Stomach smooth muscle (tissue), 2 donors: ENCODE measurements at regions not wholly inside any gene's neighbourhood (a gene's known extent, or its start where the extent isn't known, plus 50 kb on each side); places are given as distances from the start of the nearest gene placed in this dataset.

Experiments used
- H3K27ac ChIP-seq: one replicate; pipeline ENCODE4 v1.7.0; 2013; ENCODE audit warnings: mild to moderate bottlenecking, low read length, inconsistent platforms
- H3K27me3 ChIP-seq, 2 donors: one replicate each; pipeline ENCODE4 v1.7.0; 2013; ENCODE audit warnings: low read length in 2 of 2; ENCODE audit not compliant: insufficient read depth in 2 of 2, control insufficient read depth in 1 of 2
- H3K36me3 ChIP-seq, 2 donors: one replicate each; pipeline ENCODE4 v1.7.0; 2013; ENCODE audit warnings: low read length in 2 of 2; ENCODE audit not compliant: control insufficient read depth in 2 of 2, insufficient read depth in 2 of 2
- H3K4me1 ChIP-seq: one replicate; pipeline ENCODE4 v1.7.0; 2013; ENCODE audit warnings: low read length; ENCODE audit not compliant: control insufficient read depth, insufficient read depth
- H3K4me3 ChIP-seq, 2 donors: one replicate each; pipeline ENCODE4 v1.7.0; 2013; ENCODE audit warnings: low read length in 2 of 2
- H3K9ac ChIP-seq, 2 donors: one replicate each; pipeline ENCODE4 v1.7.0; 2013; ENCODE audit warnings: low read length in 2 of 2, mild to moderate bottlenecking in 1 of 2
- H3K9me3 ChIP-seq, 2 donors: one replicate each; pipeline ENCODE4 v1.7.0; 2013; ENCODE audit warnings: low read length in 2 of 2; ENCODE audit not compliant: control insufficient read depth in 2 of 2
- donor health status: healthy.
- donor health status: Pancreatic carcinoma.

DNA sequence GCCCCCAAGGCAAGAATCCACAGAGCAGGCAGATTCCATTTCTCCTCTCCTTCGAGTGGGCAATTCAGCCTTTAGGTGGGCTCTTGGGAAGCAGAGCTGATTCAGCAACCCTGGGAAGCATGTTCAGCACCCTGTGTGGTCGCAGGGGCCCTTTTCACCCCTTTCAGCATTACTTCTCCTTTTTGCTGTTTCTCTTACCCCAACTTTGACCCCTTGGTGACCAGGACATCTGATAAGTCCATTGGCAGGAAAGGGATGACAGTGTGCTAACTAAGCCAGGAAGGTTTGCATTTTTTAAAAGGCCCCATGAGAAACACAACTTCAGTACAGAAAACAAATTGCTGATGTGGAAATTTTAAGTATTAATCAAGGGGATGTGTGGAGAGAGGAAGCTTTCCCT is 283.7 kb upstream of the NRP1 start:
- no peaks in the 10 kb centered on the region for H3K36me3 ChIP-seq
- H3K9ac ChIP-seq: no peak overlapping the region
- H3K27ac ChIP-seq: no peak overlapping the region
- H3K4me1 ChIP-seq: no peaks in the 10 kb centered on the region
- no peaks in the 10 kb centered on the region for H3K27me3 ChIP-seq
- no peaks in the 10 kb centered on the region for H3K9me3 ChIP-seq
- no peak overlapping the region for H3K4me3 ChIP-seq

DNA sequence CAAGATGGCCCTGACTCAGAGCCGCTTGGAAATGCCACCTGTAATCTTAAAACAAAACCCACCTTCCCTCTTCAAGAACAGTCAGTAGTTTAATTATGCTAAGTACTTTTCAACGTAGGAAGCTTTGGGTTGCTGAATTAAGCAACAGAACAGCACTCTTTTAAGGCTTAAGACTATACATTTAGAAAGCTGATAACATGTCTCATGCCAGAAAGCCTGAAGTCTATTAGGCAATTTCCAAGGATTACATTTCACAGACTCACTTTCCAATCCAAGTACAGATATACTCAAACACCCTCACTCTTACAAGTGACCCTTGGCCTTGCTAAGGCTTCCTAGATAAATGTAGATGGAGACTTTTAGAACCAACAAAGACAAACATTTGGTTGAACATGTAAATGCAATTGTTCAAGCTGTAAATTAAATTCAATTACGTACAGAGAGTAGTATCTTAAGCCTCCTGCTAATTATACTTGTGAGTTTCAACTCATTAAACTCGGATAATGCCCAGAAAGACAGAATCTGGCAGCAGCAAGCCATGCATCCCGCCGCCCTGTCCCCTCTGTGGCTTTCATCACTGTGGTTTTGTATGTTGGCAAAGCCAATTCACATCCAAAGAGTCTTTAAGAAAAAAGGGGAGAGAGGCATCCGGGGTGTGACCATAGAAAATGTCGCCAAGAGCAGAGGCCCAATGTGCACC is 283.1 kb upstream of the NRP1 start:
- H3K36me3 ChIP-seq: no peaks in the 10 kb centered on the region
- H3K9me3 ChIP-seq: no peaks in the 10 kb centered on the region
- no peak overlapping the region for H3K27ac ChIP-seq
- H3K4me3 ChIP-seq: no peak overlapping the region
- no peaks in the 10 kb centered on the region for H3K27me3 ChIP-seq
- H3K9ac ChIP-seq: no peak overlapping the region
- H3K4me1 ChIP-seq: no peaks in the 10 kb centered on the region

DNA sequence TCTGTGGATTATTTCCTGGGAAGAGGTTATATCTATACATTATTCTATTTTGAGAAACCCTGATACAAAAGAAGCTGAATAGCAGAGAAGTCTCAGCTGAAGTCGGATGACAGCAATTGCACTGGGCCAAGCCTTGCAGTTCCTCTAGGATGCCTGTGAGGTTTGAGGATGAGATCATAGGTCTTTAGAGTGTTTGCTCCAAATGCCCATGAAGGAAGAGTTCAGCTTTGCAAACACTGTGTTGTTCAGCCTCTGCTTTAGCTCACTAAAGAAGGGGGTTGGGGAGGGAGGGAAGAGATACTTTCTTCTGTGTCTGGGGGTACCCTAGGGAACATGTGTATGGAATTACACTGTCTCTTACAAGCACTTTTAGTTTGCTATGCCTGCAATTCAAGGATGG is 282.5 kb upstream of the NRP1 start:
- Histone ChIP-seq H3K9me3 (no peaks in the 10 kb centered on the region), H3K9ac (no peak overlapping the region), H3K27me3 (no peaks in the 10 kb centered on the region), H3K27ac (no peak overlapping the region), H3K4me1 (no peaks in the 10 kb centered on the region), H3K4me3 (no peak overlapping the region), H3K36me3 (no peaks in the 10 kb centered on the region)

DNA sequence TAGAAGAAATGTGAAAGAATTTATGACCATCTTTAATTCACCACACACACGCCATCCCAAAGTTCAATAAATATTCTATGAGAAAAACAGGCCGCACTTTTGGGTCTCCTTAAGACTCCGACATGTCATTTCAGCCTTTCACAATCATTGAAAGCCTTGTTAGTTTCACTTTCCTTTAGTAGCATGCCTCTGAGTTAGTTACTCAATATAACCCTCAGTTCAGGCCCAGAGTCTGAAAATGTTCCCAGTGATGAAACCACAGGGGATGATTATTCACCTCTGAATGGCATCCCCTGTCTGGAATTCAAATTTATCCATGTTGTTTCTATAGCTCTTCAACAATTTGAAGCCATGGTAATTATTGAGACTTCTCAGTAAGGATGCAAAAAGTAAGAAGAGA is 278.1 kb upstream of the NRP1 start:
- Histone ChIP-seq H3K4me1 (no peaks in the 10 kb centered on the region), H3K9ac (no peak overlapping the region), H3K36me3 (no peaks in the 10 kb centered on the region), H3K27ac (no peak overlapping the region), H3K4me3 (no peak overlapping the region), H3K27me3 (no peaks in the 10 kb centered on the region), H3K9me3 (no peaks in the 10 kb centered on the region)

DNA sequence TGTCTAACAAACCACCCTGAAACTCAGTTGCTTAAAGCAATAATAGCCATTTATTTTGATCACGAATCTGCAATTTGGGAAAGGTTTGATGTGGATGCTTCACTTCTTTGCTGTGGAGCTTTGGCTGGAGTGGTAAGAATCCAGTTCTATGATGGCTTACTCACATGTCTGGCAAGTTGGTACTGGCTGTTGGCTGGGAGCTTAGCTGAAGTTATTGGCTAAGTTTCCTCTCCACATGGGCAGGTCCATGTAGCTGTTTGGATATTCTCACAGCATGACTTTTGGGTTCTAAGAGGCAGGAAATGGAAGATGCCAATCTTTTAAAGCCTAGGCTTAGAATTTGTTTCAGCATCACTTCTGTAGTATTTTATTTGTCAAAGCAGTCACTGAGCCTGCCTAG is 277.6 kb upstream of the NRP1 start:
- no peaks in the 10 kb centered on the region for H3K9me3 ChIP-seq
- no peaks in the 10 kb centered on the region for H3K27me3 ChIP-seq
- no peak overlapping the region for H3K9ac ChIP-seq
- H3K4me3 ChIP-seq: no peak overlapping the region
- H3K4me1 ChIP-seq: no peaks in the 10 kb centered on the region
- H3K36me3 ChIP-seq: no peaks in the 10 kb centered on the region
- no peak overlapping the region for H3K27ac ChIP-seq

DNA sequence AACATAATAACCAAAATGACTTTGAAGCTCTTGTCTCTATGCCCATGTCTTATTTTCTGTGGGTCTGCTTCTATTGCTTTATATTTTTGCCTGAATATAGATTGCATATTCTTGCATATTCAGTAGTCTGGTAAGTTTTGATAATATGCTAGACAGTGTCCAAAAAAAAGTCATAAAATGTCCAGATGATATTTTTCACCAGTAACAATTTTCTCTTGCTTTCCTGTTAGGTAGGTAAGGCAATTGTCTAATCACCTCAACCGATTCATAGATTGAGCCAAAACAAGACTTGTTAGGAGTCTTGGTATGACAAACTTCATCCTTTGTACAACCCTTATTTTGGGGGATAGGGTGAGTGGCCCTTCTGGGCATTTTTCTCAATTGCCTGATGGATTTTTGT is 277.0 kb upstream of the NRP1 start:
- no peaks in the 10 kb centered on the region for H3K36me3 ChIP-seq
- no peaks in the 10 kb centered on the region for H3K4me1 ChIP-seq
- no peak overlapping the region for H3K4me3 ChIP-seq
- H3K9me3 ChIP-seq: no peaks in the 10 kb centered on the region
- H3K27ac ChIP-seq: no peak overlapping the region
- no peaks in the 10 kb centered on the region for H3K27me3 ChIP-seq
- H3K9ac ChIP-seq: no peak overlapping the region

DNA sequence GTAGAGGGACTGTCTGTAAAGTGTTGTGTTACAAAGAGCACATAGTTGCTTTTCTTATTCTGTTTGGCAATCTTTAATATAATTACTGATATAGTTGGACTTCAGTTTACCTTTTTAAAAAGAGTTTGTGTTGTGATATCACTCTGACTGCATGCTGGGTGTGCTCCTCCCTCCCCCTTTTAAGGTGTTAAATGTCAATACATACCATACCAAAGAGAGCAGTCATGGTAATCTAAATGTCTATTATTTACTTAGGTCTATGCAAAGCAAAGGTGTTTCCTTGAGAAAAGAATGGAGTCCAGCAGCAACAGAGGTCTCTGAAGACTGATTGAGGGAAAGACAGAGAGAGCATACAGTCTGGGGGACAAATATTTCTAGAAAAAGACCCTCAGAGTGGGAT is 275.1 kb upstream of the NRP1 start:
- Histone ChIP-seq H3K9me3 (no peaks in the 10 kb centered on the region), H3K9ac (no peak overlapping the region), H3K4me3 (no peak overlapping the region), H3K36me3 (no peaks in the 10 kb centered on the region), H3K27me3 (no peaks in the 10 kb centered on the region), H3K27ac (no peak overlapping the region), H3K4me1 (no peaks in the 10 kb centered on the region)

DNA sequence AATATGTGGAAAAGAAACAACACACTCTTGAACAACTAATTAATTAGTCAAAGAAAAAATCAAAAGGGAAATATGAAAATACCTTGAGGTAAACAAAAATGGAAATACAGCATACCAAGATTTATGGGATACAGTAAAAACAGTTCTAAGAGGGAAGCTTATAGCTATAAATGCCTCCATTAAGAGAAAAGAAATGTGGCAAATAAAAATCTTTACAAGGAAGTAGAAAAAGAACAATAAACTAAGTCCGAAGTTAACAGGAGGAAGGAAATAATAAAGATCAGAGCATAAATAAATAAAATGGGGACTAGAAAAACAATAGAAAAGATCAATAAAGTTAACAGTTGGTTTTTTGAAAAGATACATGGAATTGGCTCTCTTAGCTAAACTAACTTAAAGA is 267.8 kb upstream of the NRP1 start:
- no peak overlapping the region for H3K27ac ChIP-seq
- H3K9me3 ChIP-seq: no peaks in the 10 kb centered on the region
- H3K9ac ChIP-seq: no peak overlapping the region
- H3K4me1 ChIP-seq: no peaks in the 10 kb centered on the region
- no peak overlapping the region for H3K4me3 ChIP-seq
- no peaks in the 10 kb centered on the region for H3K36me3 ChIP-seq
- H3K27me3 ChIP-seq: no peaks in the 10 kb centered on the region

DNA sequence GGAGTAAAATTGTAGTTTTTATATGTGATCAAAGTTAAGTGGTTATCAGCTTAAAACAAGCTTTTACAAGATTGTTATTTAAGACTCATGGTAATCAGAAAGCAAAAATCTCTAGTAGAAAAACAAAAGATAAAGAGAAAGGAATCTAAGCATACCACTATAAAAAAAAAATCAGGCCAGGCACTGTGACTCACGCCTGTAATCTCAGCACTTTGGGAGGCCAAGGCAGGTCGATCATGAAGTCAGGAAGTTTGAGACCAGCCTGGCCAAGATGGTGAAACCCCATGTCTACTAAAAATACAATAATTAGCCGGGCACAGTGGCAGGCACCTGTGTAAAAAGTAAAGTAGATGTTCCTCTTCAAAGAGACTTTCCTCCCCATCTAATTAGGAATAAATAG is 265.9 kb upstream of the NRP1 start:
- Histone ChIP-seq H3K27me3 (no peaks in the 10 kb centered on the region), H3K4me1 (no peaks in the 10 kb centered on the region), H3K9ac (no peak overlapping the region), H3K9me3 (no peaks in the 10 kb centered on the region), H3K4me3 (no peak overlapping the region), H3K27ac (no peak overlapping the region), H3K36me3 (no peaks in the 10 kb centered on the region)

DNA sequence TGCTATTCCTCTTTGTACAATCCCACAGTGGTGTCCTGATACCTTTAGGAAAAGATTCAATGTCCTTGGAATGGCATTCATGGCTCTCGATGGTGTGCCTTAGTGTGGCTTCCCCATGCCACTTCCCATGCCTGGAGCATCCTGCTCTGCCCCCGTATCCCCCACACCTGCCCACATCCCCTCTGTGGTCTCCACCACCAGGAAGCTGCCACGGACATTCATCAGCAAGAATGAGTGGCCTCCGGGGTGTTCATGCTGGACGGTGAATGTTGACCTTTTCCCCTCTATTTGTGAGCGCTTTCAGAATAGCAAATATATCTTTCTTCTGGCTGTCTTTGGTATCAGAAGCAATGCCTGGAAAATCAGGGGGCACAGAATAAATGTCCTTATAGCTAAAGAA is 262.0 kb upstream of the NRP1 start:
- H3K9ac ChIP-seq: no peak overlapping the region
- H3K4me1 ChIP-seq: no peaks in the 10 kb centered on the region
- no peaks in the 10 kb centered on the region for H3K27me3 ChIP-seq
- no peaks in the 10 kb centered on the region for H3K9me3 ChIP-seq
- no peak overlapping the region for H3K27ac ChIP-seq
- H3K4me3 ChIP-seq: no peak overlapping the region
- no peaks in the 10 kb centered on the region for H3K36me3 ChIP-seq

DNA sequence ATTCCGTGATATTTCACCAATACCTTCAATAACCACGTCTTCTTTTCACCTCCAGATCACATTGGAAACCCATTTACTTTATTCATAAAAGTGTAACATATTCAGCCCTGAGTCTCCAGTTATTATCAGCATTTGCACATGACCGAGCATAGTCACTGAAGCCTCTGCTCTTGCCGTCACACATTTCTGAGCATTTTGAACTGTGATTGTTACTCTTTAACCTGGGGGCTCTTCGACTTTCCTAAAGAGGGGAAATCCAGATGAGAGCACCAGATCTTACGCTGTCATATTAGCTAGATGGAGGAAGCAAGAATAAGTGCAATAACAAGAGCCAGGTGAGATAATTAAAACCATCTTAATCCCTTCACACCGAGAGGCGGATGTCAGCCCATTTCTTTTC is 260.0 kb upstream of the NRP1 start:
- no peak overlapping the region for H3K27ac ChIP-seq
- no peaks in the 10 kb centered on the region for H3K27me3 ChIP-seq
- no peak overlapping the region for H3K9ac ChIP-seq
- no peaks in the 10 kb centered on the region for H3K36me3 ChIP-seq
- no peak overlapping the region for H3K4me3 ChIP-seq
- H3K4me1 ChIP-seq: no peaks in the 10 kb centered on the region
- H3K9me3 ChIP-seq: no peaks in the 10 kb centered on the region
